T-helper 2 cell (primary cell): ENCODE measurements at regions not wholly inside any gene's neighbourhood (a gene's known extent, or its start where the extent isn't known, plus 50 kb on each side); places are given as distances from the start of the nearest gene placed in this dataset.
A peak's percentile ranks its signal among the peaks of the same experiment; 100 is the strongest.

Experiments used
- DNase-seq, 5 experiments: peaks; one replicate each; pipeline versions ENCODE4 v3.0.0 to v3.0.0-alpha.2; 2012 to 2022

DNA sequence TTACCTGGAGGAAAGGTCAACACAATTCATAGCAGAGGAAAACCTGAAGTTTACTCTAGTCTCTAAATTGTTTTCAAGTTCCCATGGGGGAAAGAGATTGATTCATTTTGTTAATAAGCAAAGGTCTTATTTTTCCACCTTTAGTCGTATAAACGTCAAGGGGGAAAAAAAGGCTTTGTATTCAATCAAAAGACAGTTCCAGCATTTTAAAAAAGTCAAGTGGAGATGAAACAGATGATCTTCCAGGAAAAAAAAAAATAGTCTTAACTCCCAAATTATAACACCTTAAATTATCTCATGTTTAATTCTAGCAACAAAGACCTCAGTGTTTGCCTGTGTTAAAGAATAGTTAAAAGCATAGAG is 140.5 kb downstream of the TOMM20 start:
- DNase-seq: no peak

DNA sequence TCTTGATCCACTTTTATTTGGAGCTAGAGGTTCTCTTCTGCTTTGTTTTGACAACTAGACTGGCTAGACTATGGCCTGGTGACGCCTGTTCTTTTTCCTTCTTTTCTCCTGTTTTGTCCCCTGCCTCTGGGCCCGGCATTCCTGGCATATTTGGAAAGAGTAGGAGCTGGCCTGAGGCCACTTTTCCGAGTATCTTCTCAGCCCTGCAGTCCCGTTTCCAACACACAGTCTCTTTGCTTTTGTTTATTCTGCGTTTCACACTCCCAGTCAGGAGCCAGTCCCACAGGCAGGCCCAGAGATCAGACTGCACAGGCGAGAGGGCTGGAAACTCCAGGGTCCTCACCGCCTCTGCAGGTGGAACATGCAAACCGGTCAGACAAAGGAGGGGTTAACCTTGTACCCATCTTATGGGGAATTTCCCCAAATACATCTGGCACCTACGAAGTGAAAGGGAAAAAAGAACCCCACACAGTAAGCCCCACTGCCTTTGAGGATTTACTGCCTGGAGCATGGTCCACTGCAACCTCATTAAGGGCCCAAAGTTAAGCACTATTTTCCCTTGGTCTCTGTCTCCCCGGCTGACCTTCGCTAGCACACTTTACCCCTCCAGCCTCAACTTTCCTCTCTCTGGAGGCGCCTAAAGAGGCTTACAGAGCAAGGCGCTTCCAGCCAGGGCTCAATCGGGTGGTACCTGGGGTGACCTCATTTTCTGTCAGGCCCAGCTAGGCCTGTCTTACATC is 141.1 kb downstream of the TOMM20 start:
- DNase-seq: peak in 1 of 5 experiments; percentile 42

DNA sequence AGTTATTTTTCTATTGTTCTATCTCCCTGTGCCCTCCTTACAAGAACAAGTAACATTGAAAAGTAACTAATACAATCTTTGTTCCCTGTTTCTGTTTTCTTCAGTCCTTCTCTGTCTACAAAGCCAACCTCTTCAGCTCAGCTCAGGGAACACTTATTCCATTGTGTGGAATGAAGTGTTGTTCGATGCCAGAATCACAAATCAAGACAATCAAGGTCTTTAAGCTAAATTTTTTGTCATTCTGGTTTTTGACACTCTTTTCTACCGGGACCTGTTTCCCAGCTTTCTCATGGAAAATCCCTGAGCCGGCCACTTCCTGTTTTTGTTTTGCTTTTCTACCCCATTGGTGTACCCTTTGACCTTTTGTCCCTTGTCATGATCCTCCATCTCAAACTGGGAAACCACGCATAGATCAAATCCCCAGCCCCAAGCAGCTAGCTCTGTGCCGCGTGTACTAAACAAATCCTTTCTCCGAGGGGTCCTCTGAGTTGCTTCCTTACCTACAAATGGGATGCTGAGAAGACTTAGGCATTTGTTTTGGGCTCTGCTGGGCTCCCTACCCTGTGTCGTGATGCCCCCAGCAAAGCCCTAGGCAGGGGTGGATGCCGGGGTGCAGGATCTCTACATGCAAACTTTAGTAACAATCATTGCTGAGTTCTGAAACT is 141.8 kb downstream of the TOMM20 start:
- DNase-seq: peak in 1 of 5 experiments; percentile 50

DNA sequence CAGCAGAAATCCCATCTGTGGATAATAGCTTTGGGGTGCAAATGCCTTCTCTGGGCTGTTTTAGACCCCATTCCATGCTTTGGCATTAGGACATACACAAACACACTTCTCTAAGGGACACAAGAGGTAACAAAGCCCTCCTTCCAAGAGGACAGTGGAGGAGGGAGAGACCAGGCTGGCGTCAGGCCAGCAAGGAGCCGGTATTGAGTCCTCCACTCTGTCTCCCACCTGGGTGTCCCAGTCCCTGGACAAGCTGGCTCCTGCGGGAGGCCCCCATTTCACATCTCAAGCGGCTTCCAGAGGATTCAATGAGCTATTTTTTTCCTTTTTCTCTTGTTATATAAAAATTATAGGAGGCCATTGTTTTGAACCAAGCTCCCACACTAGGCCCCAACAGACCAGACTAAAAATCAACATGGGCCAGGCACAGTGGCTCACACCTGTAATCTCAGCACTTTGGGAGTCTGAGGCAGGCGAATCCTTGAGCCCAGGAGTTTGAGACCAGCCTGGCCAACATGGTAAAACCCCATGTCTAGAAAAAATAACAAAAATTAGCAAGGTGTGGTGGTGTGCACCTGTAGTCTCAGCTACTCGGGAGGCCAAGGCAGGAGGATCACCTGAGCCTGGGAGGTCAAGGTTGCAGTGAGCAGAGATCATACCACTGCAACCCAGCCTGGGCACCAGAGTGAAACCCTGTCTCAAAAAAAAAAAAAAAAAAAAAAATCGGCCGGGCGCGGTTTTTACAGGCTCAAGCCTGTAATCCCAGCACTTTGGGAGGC is 142.9 kb downstream of the TOMM20 start:
- no peak for DNase-seq

DNA sequence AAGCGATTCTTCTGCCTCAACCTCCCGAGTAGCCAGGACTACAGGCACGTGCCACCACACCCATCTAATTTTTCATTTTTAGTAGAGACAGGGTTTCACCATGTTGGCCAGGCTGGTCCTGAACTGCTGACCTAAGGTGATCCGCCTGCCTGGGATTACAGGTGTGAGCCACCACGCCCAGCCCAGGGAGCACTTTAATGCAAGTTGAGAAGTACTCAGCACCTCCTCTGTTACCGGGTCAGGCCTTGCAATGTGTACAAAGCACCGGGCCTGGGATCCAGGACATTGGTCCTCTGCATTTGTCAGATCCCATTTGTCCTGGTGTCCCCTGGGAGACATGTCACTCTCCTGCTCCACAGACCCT is 143.6 kb downstream of the TOMM20 start:
- DNase-seq: no peak

DNA sequence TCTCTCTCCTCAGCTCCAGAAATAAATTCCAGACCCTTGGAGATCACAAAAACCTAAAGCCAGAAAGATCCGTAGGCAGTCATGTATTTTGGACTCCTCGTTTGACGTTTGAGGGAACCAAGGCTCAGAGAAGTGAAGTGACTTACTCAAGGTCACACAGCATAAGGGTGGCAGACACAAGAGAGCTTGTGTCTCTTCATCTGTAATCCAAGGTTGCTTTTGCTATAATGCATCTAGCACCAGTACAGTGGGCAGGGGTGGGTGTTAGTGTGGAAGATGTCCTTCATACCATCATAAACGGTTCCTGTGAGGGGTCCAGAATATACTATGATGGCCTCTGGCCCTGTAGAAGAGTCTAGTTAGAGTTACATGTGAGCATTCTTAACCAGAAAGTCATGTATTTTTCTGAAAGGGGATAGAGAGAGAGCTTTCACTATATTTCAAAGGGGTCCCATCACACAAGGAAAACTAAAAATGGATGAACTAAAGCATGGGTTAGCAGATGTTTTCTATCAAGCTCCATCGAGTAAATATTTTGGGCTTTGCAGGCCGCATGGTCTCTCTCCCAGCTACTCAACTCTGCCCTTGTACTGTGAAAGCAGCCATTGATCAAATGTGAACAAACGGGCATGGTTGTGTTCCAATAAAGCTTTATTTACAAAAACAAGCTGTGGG is 144.9 kb downstream of the TOMM20 start:
- DNase-seq: no peak

DNA sequence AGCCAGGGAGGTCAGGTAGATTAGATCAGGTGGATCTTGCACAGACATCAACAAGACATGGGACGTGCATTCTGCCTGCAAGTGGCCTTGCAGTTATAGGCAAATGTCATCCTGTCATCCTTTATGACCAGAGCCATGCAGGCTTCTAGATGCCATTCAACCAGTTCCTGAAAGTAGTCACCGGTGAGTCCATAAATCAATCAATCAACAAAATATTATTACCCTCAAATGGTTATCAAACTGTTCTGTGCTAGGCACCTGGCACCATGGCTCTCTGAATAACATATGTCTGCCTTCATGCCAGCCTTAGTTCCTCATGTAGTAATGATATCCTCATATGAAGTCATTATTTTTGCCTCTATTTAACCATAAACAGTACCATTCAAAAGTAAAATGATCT is 146.9 kb downstream of the TOMM20 start:
- no peak for DNase-seq

DNA sequence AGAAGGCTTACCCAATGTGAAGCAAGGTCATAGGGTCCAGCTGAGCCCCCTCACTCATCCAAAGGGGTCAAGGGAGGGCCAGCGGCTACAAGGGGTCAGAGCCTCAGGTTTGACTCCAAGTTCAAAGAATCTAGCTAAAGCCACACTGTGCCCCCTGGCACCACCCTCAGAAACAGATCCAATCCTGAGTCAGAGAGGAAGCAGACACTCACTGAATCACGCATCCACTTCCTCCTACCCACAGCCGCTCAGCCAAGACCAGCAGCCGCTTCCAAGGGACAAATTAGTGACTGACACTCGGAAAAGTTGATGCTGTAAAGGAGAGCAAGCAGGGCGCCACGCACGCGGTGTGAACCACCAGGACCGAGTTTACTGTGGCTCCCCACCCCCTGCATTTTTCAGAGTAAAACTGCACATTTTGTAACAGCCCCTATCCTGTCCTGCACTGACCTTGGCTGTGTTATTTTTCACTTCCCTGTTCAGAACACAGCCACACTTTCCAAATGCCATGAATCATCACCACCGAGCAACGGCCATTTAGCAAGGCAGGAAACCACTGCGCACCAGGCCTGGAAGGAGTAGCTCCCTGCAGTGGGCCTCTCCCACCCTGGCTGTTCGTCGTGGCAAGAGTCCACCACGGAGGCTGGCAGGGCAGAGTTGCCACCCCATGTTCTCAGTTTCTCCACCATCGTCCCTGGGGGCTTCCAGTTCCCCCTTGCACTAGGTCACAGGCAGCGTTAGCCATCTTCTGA is 147.8 kb downstream of the TOMM20 start:
- peak in 4 of 5 experiments; percentile 32 to 94 (median 50) for DNase-seq

DNA sequence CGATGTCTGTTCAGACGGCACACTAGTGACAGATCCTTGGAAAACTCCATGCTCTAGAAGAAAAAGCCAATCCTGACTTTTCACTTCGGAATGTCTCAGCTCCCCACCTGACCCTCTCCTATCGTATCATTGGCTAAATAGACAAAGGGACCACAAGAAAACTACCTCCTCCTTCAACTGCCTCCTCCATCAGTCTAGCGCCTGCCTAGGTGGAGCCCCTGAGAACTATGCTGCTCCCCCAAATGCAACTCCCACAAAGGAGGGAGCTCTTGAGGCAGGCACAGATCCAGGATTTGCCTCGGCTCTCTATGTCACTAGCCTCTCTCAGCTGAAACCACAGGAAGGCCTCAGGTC is 148.4 kb downstream of the TOMM20 start:
- DNase-seq: no peak

DNA sequence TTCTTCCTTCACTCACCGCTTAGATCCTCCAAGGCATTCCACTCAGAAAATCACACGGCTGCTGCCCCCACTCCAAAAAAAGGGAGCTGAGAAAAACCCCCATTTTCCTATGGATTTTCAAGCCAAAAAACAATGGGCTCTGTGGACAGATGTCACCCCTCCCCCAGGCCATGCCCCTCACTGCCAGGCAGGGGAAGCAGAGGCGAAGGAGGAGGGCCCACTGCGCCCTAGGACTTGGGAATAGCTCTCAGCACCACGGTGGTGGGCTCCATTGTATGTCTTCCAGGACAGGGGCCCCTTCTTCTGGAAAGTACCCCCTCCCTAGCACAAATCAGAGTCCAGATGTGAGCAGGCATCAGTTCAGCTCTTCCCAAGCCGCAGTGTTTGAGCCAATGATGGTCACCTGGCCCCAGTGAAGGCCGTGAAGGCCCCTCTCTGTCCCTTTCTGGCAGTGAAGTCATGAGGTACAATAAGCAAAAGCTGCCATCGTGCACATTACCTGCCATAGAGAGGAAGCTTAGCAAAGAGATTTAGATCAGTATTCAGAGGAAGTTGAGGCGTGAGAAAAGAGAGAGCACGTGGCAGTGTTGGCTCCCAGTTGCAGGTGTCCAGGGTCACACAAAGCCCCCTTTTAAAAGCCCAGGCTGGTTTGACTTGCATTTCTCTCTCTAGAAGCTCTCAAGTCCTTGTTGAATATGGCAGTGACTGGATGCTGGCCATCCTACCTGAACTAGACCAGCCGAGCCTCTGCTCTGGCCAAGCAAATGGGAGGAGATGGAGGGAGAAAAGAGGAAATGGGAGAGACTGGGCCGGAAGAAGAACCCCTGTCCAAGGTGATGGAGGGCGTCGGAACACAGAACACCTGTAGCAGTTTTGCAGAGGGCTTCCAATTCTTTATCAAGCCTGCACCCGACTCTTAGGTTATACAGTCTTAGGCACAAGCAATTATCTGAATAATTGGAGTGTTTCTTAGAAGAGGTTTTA is 149.0 kb downstream of the TOMM20 start:
- DNase-seq: peak in 1 of 5 experiments; percentile 85

DNA sequence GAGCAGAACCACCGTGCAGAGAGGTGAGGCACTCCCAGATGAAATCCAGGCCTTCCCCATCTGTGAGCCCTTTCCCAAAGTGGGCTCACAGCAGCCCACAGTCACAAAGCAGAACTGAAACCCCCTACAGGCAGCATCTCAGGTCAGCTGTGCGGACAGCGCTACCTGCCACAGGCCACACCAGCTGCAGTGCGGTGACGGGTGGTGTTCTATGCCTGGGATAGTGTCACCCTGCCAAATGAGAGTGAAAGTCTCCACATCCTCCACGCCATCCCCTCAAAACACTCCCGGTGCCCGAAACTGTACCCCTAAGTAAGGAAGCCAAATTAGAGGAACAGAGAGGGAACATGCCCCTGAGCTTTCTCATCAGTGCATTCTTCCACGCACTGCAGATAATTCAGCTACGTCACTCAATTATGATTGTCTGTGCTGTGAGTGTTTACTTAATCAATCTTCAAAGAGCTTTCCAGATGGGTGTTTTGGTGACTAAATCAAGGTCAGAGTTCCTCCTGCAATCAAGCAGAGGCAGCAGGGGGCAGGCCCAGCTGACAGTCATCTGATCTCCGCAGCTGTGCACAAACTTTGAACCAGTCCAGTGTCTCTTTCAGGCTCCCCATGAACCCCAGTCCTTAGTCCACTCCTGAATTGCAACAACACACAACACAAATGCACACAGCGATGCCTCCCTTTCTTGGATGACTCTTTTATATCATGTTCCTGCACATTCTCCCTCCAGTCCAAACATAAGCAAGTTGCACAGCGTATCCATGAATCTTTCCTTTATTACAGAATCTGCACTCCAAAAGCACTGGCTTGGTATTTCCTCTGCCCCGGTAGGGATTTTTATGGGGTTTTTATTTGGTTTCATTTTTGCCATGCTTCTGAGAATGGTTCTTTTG is 150.0 kb downstream of the TOMM20 start:
- DNase-seq: peak in 4 of 5 experiments; percentile 36 to 91 (median 46)

GRCh38 chr1:234977875-234978396 is 150.7 kb downstream of the TOMM20 start:
- peak in 2 of 5 experiments; percentile 34 to 48 for DNase-seq

GRCh38 chr1:234976861-234977680 is 151.6 kb downstream of the TOMM20 start:
- DNase-seq: no peak

GRCh38 chr1:234975941-234976860 is 152.4 kb downstream of the TOMM20 start:
- DNase-seq: no peak

DNA sequence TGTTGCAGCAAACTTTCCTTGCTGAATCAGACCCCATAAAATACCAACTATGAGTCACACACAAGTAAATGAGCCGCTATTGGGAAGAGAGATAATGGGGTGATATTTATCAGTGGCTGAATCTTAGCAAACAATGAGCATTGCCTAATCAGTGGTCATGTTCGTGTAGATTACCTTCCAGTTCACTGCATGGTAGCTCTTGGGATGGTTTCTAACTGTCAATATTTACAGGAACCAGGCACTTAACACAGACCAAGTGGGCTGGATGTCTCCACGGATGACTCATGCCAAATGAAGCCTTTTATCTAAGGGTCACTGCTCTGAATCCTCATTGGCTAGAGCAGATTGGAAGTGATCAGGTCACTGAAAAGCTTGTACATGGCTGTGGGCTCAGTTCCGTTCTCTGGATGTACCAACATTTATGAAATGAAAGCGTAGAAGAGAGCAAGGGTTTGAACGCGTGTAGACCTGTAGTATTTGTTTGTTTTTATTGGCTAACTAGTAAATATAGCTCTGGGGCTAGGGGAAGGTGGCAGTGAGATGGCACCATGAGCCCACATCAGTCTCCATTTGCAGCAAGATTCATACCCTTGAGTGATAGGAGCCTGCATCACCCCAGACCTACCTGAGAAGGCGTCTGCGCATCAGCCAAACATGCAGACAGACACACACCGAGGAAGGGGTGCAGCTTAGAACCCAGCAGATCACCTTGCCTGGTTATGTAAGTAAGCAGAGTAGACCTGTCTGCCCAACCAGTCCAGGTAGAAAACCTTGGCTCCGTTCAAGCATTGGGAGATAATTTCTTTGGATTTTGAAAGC is 153.3 kb downstream of the TOMM20 start:
- peak in 1 of 5 experiments; percentile 53 for DNase-seq

GRCh38 chr1:234973426-234974250 is 155.0 kb downstream of the TOMM20 start:
- DNase-seq: no peak
